ENCODE measurements at regions not wholly inside any gene's neighbourhood (a gene's known extent, or its start where the extent isn't known, plus 50 kb on each side); places are given as distances from the start of the nearest gene placed in this dataset.
"Not testable (repeated sequence)": the region's sequence is repeated elsewhere in the genome, so short reads cannot be mapped to it uniquely, and the experiment has no call there.

DNA sequence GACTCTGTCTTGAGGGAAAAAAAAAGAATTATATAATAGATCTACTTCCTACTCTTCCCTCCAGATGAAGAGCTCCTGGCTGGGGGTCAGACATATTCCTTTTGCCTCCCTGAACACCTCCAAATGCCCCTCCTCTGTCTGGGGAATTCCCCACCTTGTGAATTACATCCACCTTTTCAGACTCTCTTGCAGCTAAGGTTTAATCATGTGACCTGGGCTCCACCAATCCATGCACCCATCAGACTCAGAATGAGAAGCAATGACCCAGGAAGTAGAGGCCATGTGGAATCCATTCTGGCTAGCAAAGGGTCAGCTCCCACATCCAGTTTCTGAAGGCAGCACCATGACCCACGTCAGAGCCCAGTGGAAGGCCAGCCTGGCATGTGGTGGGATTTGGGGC lies 93.6 kb upstream of the CUX1 start:
- Histone ChIP-seq H3K36me3 (replicated peaks) (no peaks in the 10 kb centered on the region), H3K27ac (no peak overlapping the region), H3K4me3 (ENCODE audit: low read depth, low read length) (no peak overlapping the region), H3K27me3 (replicated peaks) (no peaks in the 10 kb centered on the region)
- no peak for TF ChIP-seq CTCF (IDR thresholded peaks at IDR 0.05; ENCODE audit: low read depth, low read length, missing control alignments)
- DNase-seq = no peak
- in situ Hi-C loops (cut with HindIII; ENCODE audit: low pct_ligation_motif_present, low sequenced_read_pairs) = no loop called here

DNA sequence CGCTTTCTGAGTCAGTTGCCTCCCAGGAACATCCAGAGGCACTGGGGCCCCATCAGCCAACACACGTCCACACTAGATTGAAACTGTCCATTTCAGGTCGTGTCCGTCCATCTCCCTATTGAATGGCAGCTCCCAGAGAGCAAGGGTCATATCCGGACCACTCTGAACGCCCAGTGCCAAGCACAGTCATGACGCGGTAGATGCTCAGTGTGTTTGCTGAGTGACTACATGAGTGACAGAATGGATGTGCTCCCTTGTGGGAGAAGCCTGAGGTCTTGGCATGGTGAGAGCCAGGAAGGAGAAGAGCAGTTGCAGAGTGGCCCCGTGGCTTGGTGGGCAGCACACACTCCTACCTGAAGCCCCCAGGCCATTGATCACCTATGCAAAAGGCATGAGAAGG lies 92.5 kb upstream of the CUX1 start:
- Histone ChIP-seq H3K27me3 (replicated peaks) (no peaks in the 10 kb centered on the region), H3K27ac (no peak overlapping the region), H3K36me3 (replicated peaks) (no peaks in the 10 kb centered on the region), H3K4me3 (ENCODE audit: low read depth, low read length) (no peak overlapping the region)
- TF ChIP-seq CTCF (IDR thresholded peaks at IDR 0.05; ENCODE audit: low read depth, low read length, missing control alignments) = no peak
- in situ Hi-C loops (cut with HindIII; ENCODE audit: low pct_ligation_motif_present, low sequenced_read_pairs) = no loop called here
- no peak for DNase-seq

DNA sequence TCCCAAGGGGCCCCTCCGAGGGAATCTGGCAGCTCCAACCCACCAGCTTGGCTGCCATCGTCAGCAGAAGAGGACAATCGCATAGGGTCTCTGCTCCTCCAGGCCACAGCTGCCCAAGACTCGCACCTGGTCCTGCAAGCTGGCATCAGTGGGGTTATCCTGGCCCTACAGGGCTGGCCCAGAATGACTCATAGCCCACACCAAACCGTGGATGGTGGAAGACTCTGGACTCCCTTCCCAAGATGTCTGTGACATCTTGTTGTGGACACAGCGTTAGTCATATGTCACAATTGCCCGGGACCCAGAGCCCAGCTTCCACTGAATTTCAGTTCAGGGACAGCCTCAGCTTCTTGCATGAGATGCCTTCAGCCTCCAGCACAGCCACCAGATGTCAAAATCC lies 91.5 kb upstream of the CUX1 start:
- Histone ChIP-seq H3K27me3 (replicated peaks) (no peaks in the 10 kb centered on the region), H3K36me3 (replicated peaks) (no peaks in the 10 kb centered on the region), H3K27ac (no peak overlapping the region), H3K4me3 (ENCODE audit: low read depth, low read length) (no peak overlapping the region)
- no peak for TF ChIP-seq CTCF (IDR thresholded peaks at IDR 0.05; ENCODE audit: low read depth, low read length, missing control alignments)
- DNase-seq = no peak
- in situ Hi-C loops (cut with HindIII; ENCODE audit: low pct_ligation_motif_present, low sequenced_read_pairs) = no loop called here

- H3K4me3 ChIP-seq (ENCODE audit: low read depth, low read length) = no peak overlapping the region
- DNase-seq = no peak
- in situ Hi-C loops (cut with HindIII; ENCODE audit: low pct_ligation_motif_present, low sequenced_read_pairs) = no loop called here
- no peak overlapping the region for H3K27ac ChIP-seq
- no peak for TF ChIP-seq CTCF (IDR thresholded peaks at IDR 0.05; ENCODE audit: low read depth, low read length, missing control alignments)
- H3K27me3 ChIP-seq (replicated peaks) = no peaks in the 10 kb centered on the region
- H3K36me3 ChIP-seq (replicated peaks) = no peaks in the 10 kb centered on the region
Observed at GRCh38 chr7:101727184-101727583, 90.2 kb upstream of the CUX1 start.

GRCh38 chr7:101728128-101728527 lies 89.3 kb upstream of the CUX1 start:
- no peak for DNase-seq
- Histone ChIP-seq H3K27me3 (replicated peaks) (no peaks in the 10 kb centered on the region), H3K4me3 (ENCODE audit: low read depth, low read length) (no peak overlapping the region), H3K27ac (no peak overlapping the region), H3K36me3 (replicated peaks) (no peaks in the 10 kb centered on the region)
- TF ChIP-seq CTCF (IDR thresholded peaks at IDR 0.05; ENCODE audit: low read depth, low read length, missing control alignments) = no peak
- in situ Hi-C loops (cut with HindIII; ENCODE audit: low pct_ligation_motif_present, low sequenced_read_pairs) = no loop called here

DNA sequence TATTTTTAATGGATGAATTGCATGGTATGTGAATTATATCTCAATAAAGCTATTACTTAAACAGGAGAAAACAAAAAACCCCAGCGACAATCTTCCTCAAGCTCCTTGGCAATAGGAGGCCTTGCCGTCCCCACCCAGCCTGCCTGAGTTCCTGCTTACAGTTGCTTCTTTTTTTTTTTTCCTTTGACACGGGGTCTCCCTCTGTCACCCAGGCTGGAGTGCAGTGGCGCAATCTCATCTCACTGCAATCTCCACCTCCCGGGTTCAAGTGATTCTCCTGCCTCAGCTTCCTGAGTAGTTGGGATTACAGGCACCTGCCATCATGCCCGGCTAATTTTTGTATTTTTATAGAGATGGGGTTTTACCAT lies 88.6 kb upstream of the CUX1 start:
- in situ Hi-C loops (cut with HindIII; ENCODE audit: low pct_ligation_motif_present, low sequenced_read_pairs) = not testable (repeated sequence)

More for the DNA sequence above, 88.6 kb upstream of the CUX1 start:
- not testable (repeated sequence) for H3K27me3 ChIP-seq (replicated peaks); DNase-seq; H3K36me3 ChIP-seq (replicated peaks); H3K4me3 ChIP-seq (ENCODE audit: low read depth, low read length)
- peak overlapping the region; percentile 60 for H3K27ac ChIP-seq
